ENCODE measurements at regions not wholly inside any gene's neighbourhood (a gene's known extent, or its start where the extent isn't known, plus 50 kb on each side); places are given as distances from the start of the nearest gene placed in this dataset.

GRCh38 chr5:12885018-12885417, 980.8 kb upstream of the CTNND2 start:
- H3K9me3 ChIP-seq (replicated peaks) = no peaks in the 10 kb centered on the region
- intact Hi-C loops (cut with micrococcal nuclease) = no loop called here
- TF ChIP-seq, protein P1, sequence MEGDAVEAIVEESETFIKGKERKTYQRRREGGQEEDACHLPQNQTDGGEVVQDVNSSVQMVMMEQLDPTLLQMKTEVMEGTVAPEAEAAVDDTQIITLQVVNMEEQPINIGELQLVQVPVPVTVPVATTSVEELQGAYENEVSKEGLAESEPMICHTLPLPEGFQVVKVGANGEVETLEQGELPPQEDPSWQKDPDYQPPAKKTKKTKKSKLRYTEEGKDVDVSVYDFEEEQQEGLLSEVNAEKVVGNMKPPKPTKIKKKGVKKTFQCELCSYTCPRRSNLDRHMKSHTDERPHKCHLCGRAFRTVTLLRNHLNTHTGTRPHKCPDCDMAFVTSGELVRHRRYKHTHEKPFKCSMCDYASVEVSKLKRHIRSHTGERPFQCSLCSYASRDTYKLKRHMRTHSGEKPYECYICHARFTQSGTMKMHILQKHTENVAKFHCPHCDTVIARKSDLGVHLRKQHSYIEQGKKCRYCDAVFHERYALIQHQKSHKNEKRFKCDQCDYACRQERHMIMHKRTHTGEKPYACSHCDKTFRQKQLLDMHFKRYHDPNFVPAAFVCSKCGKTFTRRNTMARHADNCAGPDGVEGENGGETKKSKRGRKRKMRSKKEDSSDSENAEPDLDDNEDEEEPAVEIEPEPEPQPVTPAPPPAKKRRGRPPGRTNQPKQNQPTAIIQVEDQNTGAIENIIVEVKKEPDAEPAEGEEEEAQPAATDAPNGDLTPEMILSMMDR (IDR thresholded peaks at IDR 0.05; ENCODE audit: borderline replicate concordance) = no peak
- no peaks in the 10 kb centered on the region for H3K4me1 ChIP-seq
- DNase-seq = no peak
- H3K4me3 ChIP-seq = no peak overlapping the region
- H3K27me3 ChIP-seq (ENCODE audit: low read depth) = no peaks in the 10 kb centered on the region
- no peaks in the 10 kb centered on the region for H3K36me3 ChIP-seq
- no peak overlapping the region for H3K27ac ChIP-seq (replicated peaks)

- no peak for DNase-seq
- no peaks in the 10 kb centered on the region for H3K9me3 ChIP-seq (replicated peaks)
- no peak overlapping the region for H3K4me3 ChIP-seq
- no peaks in the 10 kb centered on the region for H3K36me3 ChIP-seq
- no peaks in the 10 kb centered on the region for H3K27me3 ChIP-seq (ENCODE audit: low read depth)
- TF ChIP-seq, protein P1 (IDR thresholded peaks at IDR 0.05; ENCODE audit: borderline replicate concordance) = no peak
- H3K4me1 ChIP-seq = no peaks in the 10 kb centered on the region
- no peak overlapping the region for H3K27ac ChIP-seq (replicated peaks)
- intact Hi-C loops (cut with micrococcal nuclease) = no loop called here
These were observed 979.1 kb upstream of the CTNND2 start for GRCh38 chr5:12883395-12883794.

DNA sequence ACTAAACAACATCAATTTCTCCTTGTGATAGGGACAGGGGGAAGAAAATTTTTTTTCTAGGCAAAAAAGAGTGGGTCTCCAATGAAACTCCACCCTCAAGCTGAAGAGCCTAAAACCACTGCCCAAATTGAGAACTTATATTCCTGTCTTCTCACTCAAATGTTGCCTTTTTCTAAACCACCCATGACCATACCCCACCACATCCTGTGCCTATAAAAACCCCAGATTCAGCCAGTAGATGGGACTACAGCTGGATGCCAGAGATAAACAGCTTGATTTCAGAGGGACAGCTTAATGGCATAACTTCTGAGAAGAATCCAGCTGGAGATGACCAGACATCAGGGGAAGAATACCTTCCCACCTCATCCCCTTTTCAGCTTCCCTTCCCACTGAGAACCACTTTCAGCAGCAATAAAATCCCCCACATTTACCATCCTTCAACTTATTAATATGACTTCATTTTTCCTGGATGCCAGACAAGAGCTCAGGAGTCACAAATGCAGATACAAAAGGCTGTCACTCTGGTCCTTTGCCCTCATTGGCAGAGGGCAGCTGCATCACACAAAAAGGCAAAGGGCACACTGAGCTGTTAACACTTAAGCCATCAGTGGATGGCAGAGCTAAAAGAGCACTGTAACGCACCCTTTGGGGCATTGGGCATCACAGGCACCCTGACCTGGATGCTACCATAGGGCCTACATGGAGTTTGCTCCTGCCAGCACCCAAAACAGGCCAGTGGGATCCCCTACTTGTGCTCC, 972.5 kb upstream of the CTNND2 start:
- intact Hi-C loops (cut with micrococcal nuclease) = no loop called here

DNA sequence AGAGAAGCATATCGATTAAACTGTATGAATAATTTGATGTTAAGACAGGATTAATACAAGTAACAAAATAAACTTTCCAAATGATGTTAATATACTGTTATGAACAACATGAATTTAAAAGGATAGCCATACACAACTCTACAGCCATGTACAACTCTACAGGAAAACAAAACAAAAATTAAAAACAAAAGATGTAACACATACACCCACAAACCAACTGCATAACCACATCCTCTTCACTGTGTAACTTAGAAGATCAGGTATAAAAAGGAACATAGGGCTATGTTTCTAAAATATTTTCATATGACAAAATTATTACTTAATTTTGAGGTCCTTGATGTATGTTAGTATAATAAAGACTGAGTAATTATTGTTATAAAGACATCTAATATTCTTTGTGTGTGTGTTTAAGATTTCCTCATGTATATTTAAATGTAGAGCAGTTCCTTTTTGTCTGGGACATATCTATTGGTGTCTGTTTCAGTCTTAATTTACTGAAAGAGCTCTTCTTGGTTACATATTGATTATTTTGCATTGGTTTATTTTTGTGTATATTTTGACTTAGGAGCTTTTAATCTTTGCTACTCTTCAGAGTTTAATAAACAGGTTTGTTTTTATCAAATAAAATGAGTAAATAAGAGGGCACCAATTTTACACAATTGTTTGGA, 966.8 kb upstream of the CTNND2 start:
- intact Hi-C loops (cut with micrococcal nuclease) = no loop called here
- Histone ChIP-seq H3K27ac (replicated peaks) (no peak overlapping the region), H3K9me3 (replicated peaks) (peaks cover 35% of the 10 kb centered on the region), H3K36me3 (no peaks in the 10 kb centered on the region), H3K4me1 (no peaks in the 10 kb centered on the region), H3K4me3 (no peak overlapping the region), H3K27me3 (ENCODE audit: low read depth) (no peaks in the 10 kb centered on the region)
- TF ChIP-seq, protein P1 (IDR thresholded peaks at IDR 0.05; ENCODE audit: borderline replicate concordance) = no peak
- no peak for DNase-seq

More for the DNA sequence above, 972.5 kb upstream of the CTNND2 start:
- Histone ChIP-seq H3K4me1 (no peaks in the 10 kb centered on the region), H3K36me3 (no peaks in the 10 kb centered on the region), H3K4me3 (no peak overlapping the region), H3K27ac (replicated peaks) (no peak overlapping the region), H3K27me3 (ENCODE audit: low read depth) (no peaks in the 10 kb centered on the region), H3K9me3 (replicated peaks) (peaks cover 43% of the 10 kb centered on the region)
- no peak for DNase-seq
- TF ChIP-seq, protein P1 (IDR thresholded peaks at IDR 0.05; ENCODE audit: borderline replicate concordance) = no peak

DNA sequence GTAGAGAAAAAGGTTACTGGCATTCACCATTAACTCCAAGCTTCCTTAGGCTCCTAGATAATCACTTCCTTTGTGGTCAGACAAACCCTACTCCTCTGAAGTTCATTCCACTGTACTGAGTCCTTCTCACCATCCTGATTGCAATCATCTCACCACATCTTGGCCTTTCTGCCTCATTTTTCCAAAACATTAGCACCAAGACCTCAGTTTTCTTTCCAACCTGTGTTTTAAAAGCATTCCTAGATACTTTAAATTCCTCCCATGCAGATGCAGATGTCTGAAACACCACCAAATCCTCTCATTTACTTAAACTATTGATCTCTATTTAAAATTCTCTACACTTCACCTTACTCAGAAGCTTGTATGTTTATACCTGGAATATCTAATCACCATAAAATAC, 961.3 kb upstream of the CTNND2 start:
- H3K4me1 ChIP-seq = no peaks in the 10 kb centered on the region
- intact Hi-C loops (cut with micrococcal nuclease) = no loop called here
- DNase-seq = no peak
- H3K27ac ChIP-seq (replicated peaks) = no peak overlapping the region
- no peak overlapping the region for H3K4me3 ChIP-seq
- TF ChIP-seq, protein P1 (IDR thresholded peaks at IDR 0.05; ENCODE audit: borderline replicate concordance) = no peak
- H3K36me3 ChIP-seq = no peaks in the 10 kb centered on the region
- H3K27me3 ChIP-seq (ENCODE audit: low read depth) = no peaks in the 10 kb centered on the region
- peaks cover 3% of the 10 kb centered on the region for H3K9me3 ChIP-seq (replicated peaks)

Data from left ventricle myocardium inferior (tissue), 1 donor.